Activated CD4-positive, alpha-beta T cell treated with anti-CD3 and anti-CD28 coated beads for 4 hours (primary cell): ENCODE measurements at regions not wholly inside any gene's neighbourhood (a gene's known extent, or its start where the extent isn't known, plus 50 kb on each side); places are given as distances from the start of the nearest gene placed in this dataset.

Experiments
- DNase-seq, 2 donors: peaks; one replicate each; pipeline ENCODE4 v3.0.0-alpha.2; 2020

DNA sequence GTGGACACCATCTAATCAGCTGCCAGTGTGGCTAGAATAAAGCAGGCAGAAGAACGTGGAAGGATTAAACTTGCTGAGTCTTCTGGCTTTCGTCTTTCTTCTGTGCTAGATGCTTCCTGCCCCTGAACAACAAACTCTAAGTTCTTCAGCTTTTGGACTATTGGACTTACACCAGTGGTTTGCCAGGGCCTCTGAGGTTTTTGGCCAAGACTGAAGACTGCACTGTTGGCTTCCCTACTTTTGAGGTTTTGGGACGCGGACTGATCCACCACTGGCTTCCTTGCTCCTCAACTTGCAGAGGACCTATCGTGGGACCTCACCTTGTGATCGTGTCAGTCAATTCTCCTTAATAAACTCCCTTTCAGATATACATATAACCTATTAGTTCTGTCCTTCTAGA, 696.1 kb upstream of the NCAM2 start:
- DNase-seq = no peak

DNA sequence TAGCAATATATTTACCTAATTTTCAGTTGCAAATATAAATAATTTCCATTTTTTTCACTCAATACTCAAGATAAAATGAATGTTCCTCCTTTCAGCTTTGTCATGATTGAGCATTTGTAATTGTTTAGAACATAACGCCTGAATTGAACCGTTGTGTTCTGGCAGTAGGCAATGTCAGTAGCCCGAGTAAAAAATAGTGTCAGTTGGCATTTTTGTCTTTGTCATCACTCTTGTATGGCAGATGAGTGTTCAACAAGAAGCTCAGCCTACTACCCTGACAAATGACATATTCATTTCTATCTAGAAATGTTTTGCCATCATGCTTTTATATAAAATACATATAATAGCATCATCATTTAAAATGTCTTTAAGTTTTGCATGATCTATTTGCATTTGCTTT, 691.4 kb upstream of the NCAM2 start:
- no peak for DNase-seq

DNA sequence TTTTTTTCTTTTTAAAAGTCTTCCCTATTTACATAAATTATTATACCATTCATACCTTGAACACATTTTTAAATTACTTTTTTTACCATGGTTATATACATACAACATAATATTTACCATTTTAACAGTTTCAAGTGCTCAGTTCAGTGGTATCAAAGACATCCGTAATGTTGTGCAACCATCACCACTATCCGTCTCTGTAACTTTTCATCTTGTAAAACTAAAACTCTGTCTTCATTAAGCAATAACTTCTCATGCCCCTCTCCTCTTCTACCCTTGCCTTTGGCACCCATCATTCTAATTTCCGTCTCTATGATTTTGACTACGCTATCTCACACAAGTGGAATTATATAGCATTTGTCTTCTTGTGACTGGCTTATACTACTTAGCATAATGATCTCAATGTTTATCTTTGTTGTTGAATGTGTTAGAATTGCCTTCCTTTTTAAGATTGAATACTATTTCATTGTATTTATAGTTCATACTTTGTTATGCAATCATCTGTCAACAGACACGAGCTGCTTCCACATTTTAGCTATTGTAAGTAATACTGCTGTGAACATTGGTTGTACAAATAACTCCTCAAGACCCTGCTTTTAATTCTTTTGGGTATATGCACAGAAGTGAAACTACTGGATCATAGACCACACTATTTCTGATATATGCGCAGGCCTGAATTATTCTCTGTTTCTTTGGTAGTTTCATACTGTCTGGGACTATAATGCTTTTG, 689.5 kb upstream of the NCAM2 start:
- no peak for DNase-seq

GRCh38 chr21:20311234-20311787, 686.9 kb upstream of the NCAM2 start:
- DNase-seq = no peak

GRCh38 chr21:20313013-20313412, 685.2 kb upstream of the NCAM2 start:
- DNase-seq = no peak

GRCh38 chr21:20315042-20315441, 683.2 kb upstream of the NCAM2 start:
- DNase-seq = no peak

GRCh38 chr21:20329636-20330035, 668.6 kb upstream of the NCAM2 start:
- no peak for DNase-seq

- no peak for DNase-seq
Measured at GRCh38 chr21:20330652-20331051, 667.6 kb upstream of the NCAM2 start.

DNA sequence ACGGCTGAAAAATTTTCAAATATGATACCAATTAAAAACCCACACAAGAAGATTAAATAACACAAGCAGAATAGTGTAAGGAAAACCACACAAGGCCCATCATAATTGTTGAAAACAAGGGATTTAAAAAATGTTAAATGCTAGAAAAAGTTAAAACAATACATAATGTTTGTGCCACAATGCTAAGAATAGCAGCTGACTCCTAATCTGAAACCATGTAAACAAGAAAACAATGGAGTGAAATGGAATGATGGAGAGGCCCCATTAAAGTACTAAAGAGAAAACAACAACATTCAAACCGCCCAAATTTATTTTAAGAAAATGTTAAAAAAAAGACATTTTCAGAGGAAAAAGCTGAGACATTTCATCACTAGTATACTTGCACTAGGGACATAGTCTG, 663.6 kb upstream of the NCAM2 start:
- no peak for DNase-seq

GRCh38 chr21:20341431-20341830, 656.8 kb upstream of the NCAM2 start:
- DNase-seq = no peak

GRCh38 chr21:20343186-20343585, 655.0 kb upstream of the NCAM2 start:
- DNase-seq = no peak

DNA sequence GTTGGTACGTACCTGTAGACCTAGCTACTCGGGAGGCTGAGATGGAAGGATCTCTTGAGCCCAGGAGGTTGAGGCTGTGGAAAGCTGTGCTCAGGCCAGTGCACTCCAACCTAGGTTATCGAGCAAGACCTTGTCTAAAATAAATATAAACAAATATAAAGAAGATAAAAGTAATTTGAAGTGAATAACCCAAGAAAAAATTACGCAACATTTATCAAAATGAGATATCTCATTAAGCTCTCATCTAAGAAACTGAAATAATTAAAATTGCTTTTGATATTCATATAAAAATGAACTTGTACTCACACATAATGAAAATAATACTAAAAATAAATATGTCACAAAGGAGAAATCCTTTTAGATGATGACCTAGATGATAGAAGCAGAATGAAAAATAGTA, 647.1 kb upstream of the NCAM2 start:
- no peak for DNase-seq

DNA sequence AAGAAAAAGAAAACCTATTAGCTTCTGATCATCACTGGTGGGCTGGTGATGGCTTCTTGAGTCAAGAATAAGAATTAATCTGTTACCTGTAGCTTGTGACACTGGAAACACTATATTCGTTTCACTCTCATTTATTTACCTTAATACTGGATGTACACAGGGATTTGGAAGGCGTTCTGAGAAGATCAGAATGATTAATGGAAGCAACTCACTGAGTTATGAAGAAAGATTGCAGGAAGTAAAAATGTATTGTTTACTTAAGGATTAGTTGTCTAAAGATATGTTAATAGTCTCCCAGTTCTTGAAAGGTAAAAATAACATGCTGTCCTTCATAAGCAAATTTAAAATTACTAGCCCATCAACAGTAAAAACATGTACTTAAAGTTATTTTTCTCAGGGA, 644.9 kb upstream of the NCAM2 start:
- no peak for DNase-seq

GRCh38 chr21:20373031-20373430, 625.2 kb upstream of the NCAM2 start:
- no peak for DNase-seq

GRCh38 chr21:20377250-20377649, 621.0 kb upstream of the NCAM2 start:
- no peak for DNase-seq

- no peak for DNase-seq
Measured at GRCh38 chr21:20388400-20388799, 609.8 kb upstream of the NCAM2 start.

GRCh38 chr21:20396798-20397197, 601.4 kb upstream of the NCAM2 start:
- no peak for DNase-seq

- no peak for DNase-seq
Measured at GRCh38 chr21:20404915-20405314, 593.3 kb upstream of the NCAM2 start.

- no peak for DNase-seq
Measured at GRCh38 chr21:20418353-20418752, 579.9 kb upstream of the NCAM2 start.

DNA sequence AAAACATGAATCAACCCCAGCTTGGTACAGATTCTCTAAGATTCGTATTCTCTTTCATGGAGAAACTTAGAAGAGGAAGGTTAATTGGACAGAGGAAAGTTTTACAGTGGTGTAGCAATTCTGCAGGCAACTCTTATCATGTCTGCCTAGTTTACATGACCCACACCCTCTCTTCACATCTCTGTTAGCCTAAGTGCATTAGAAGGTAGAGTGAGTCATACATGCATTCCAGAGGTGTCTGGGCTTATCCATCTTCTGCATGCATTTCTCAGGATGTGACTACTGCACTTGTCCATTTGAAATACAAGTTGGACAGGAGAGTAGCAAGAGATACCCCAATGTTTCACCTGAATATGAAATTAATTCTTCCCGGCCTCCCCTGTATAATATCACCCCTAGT, 578.4 kb upstream of the NCAM2 start:
- DNase-seq = no peak

DNA sequence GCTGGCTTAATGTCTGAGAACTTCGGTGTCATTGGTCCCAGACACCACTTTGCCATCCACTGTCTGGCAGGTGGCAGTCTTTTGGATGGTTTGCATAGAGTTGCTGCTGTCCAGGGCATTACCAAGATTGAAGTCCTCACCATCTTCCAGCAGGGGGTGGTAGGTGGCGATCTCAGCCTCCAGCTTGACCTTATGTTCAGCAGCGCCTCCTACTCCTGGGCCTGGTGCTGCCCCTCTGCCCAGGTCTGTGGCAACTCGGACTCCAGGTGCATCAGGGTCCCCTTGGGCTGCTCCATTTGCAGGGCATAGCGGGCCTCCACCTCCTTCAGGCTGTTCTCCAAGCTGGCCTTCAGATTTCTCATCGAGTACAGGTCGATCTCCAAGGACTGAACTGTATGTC, 573.3 kb upstream of the NCAM2 start:
- no peak for DNase-seq

- DNase-seq = no peak
Measured at GRCh38 chr21:20425856-20426255, 572.4 kb upstream of the NCAM2 start.

- no peak for DNase-seq
Measured at GRCh38 chr21:20440338-20440737, 557.9 kb upstream of the NCAM2 start.

DNA sequence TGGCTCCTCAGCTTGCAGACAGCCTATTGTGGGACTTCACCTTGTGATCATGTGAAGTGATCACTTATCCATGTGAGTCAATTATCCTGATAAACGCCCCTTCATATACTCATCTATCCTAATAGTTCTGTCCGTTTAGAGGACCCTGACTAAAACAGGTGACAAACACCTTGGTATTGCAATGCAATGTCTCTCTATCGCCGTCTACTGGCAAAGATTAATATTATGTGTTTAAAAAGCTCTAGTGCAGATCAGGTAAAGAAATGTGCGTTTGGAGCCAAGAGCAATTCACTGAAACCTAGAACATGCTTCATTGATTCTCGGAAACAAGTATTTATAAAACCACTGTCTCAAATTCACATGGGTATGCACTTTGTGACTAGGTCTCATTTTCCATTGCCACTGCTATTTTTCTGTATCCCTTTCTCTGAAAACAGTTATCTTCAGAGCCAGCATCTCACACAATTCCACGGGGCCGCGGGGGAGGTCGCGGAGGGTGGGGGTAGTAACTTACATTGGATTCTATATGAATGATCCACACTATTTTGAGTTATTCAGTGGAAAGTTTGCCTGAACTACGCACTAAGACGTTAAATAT, 554.6 kb upstream of the NCAM2 start:
- no peak for DNase-seq

DNA sequence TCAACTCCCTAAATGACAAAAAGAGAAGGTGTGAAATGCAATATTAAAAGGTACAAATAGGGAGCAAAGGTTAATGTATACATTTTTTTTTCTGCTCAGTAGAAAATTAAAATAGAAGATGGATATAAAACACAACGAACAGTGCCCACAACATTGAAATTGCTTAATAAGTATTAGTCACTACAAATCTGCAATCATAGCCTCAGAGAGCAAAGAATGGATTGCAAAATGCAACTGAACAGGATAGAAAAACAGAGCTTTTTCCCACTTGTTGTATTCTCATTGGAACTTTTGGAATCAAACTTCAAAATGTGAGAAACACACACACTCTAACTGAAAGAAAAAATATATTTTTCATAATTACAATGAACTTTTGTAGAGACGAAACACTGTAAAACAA, 552.2 kb upstream of the NCAM2 start:
- DNase-seq = no peak
